DND-41 (cell line): ENCODE measurements at regions not wholly inside any gene's neighbourhood (a gene's known extent, or its start where the extent isn't known, plus 50 kb on each side); places are given as distances from the start of the nearest gene placed in this dataset.

Source experiments
- EZH2 ChIP-seq: IDR thresholded peaks from 3 replicates; pipeline ENCODE4 v1.6.1; 2012; ENCODE audit warnings: borderline replicate concordance, low read depth, mild to moderate bottlenecking, moderate library complexity, low read length, inconsistent platforms; ENCODE audit not compliant: severe bottlenecking
- TF ChIP-seq, protein P1 (sequence below): IDR thresholded peaks from 2 replicates; pipeline ENCODE4 v1.5.1; 2012; ENCODE audit warnings: borderline replicate concordance, low read length, moderate library complexity, mild to moderate bottlenecking; ENCODE audit not compliant: poor library complexity, severe bottlenecking; ENCODE audit errors: extremely low read depth

GRCh38 chr9:107183176-107183575 lies 99.9 kb upstream of the RAD23B start:
- TF ChIP-seq, protein P1, sequence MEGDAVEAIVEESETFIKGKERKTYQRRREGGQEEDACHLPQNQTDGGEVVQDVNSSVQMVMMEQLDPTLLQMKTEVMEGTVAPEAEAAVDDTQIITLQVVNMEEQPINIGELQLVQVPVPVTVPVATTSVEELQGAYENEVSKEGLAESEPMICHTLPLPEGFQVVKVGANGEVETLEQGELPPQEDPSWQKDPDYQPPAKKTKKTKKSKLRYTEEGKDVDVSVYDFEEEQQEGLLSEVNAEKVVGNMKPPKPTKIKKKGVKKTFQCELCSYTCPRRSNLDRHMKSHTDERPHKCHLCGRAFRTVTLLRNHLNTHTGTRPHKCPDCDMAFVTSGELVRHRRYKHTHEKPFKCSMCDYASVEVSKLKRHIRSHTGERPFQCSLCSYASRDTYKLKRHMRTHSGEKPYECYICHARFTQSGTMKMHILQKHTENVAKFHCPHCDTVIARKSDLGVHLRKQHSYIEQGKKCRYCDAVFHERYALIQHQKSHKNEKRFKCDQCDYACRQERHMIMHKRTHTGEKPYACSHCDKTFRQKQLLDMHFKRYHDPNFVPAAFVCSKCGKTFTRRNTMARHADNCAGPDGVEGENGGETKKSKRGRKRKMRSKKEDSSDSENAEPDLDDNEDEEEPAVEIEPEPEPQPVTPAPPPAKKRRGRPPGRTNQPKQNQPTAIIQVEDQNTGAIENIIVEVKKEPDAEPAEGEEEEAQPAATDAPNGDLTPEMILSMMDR = no peak
- no peak for TF ChIP-seq EZH2
